ENCODE measurements at regions not wholly inside any gene's neighbourhood (a gene's known extent, or its start where the extent isn't known, plus 50 kb on each side); places are given as distances from the start of the nearest gene placed in this dataset.

- Histone ChIP-seq H3K4me1 (ENCODE audit: control insufficient read depth in 1 of 2, insufficient read depth in 2 of 2, low read length in 2 of 2) (no peaks in the 10 kb centered on the region), H3K4me3 (ENCODE audit: low read depth in 1 of 2, low read length in 2 of 2) (no peak overlapping the region), H3K27ac (ENCODE audit: low read depth, low read length) (no peak overlapping the region)
Measured at GRCh38 chr9:115632391-115632790, 514.4 kb upstream of the TNC start.

GRCh38 chr9:115633104-115633503, 515.1 kb upstream of the TNC start:
- Histone ChIP-seq H3K9me3 (ENCODE audit: control insufficient read depth in 1 of 2, low read length in 2 of 2) (no peaks in the 10 kb centered on the region), H3K27me3 (ENCODE audit: control insufficient read depth in 1 of 2, insufficient read depth in 2 of 2, low read length in 2 of 2) (no peaks in the 10 kb centered on the region), H3K27ac (ENCODE audit: low read depth, low read length) (no peak overlapping the region), H3K4me1 (ENCODE audit: control insufficient read depth in 1 of 2, insufficient read depth in 2 of 2, low read length in 2 of 2) (no peaks in the 10 kb centered on the region), H3K4me3 (ENCODE audit: low read depth in 1 of 2, low read length in 2 of 2) (no peak overlapping the region), H3K36me3 (ENCODE audit: control insufficient read depth in 1 of 2, insufficient read depth in 2 of 2, low read length in 2 of 2) (no peaks in the 10 kb centered on the region), H3K9ac (ENCODE audit: low read depth in 1 of 2, low read length in 2 of 2) (no peak overlapping the region)

More at GRCh38 chr9:115632391-115632790, 514.4 kb upstream of the TNC start:
- Histone ChIP-seq H3K27me3 (ENCODE audit: control insufficient read depth in 1 of 2, insufficient read depth in 2 of 2, low read length in 2 of 2) (no peaks in the 10 kb centered on the region), H3K36me3 (ENCODE audit: control insufficient read depth in 1 of 2, insufficient read depth in 2 of 2, low read length in 2 of 2) (no peaks in the 10 kb centered on the region), H3K9me3 (ENCODE audit: control insufficient read depth in 1 of 2, low read length in 2 of 2) (no peaks in the 10 kb centered on the region), H3K9ac (ENCODE audit: low read depth in 1 of 2, low read length in 2 of 2) (no peak overlapping the region)

- H3K27ac ChIP-seq (ENCODE audit: low read depth, low read length) = no peak overlapping the region
- no peak overlapping the region for H3K4me3 ChIP-seq (ENCODE audit: low read depth in 1 of 2, low read length in 2 of 2)
- H3K36me3 ChIP-seq (ENCODE audit: control insufficient read depth in 1 of 2, insufficient read depth in 2 of 2, low read length in 2 of 2) = no peaks in the 10 kb centered on the region
- no peaks in the 10 kb centered on the region for H3K9me3 ChIP-seq (ENCODE audit: control insufficient read depth in 1 of 2, low read length in 2 of 2)
- no peak overlapping the region for H3K9ac ChIP-seq (ENCODE audit: low read depth in 1 of 2, low read length in 2 of 2)
- H3K27me3 ChIP-seq (ENCODE audit: control insufficient read depth in 1 of 2, insufficient read depth in 2 of 2, low read length in 2 of 2) = no peaks in the 10 kb centered on the region
- H3K4me1 ChIP-seq (ENCODE audit: control insufficient read depth in 1 of 2, insufficient read depth in 2 of 2, low read length in 2 of 2) = no peaks in the 10 kb centered on the region
Measured at GRCh38 chr9:115635680-115636383, 517.8 kb upstream of the PAPPA start.

GRCh38 chr9:115636596-115636995, 517.0 kb upstream of the PAPPA start:
- H3K4me1 ChIP-seq (ENCODE audit: control insufficient read depth in 1 of 2, insufficient read depth in 2 of 2, low read length in 2 of 2) = no peaks in the 10 kb centered on the region
- no peaks in the 10 kb centered on the region for H3K9me3 ChIP-seq (ENCODE audit: control insufficient read depth in 1 of 2, low read length in 2 of 2)
- no peaks in the 10 kb centered on the region for H3K36me3 ChIP-seq (ENCODE audit: control insufficient read depth in 1 of 2, insufficient read depth in 2 of 2, low read length in 2 of 2)
- H3K4me3 ChIP-seq (ENCODE audit: low read depth in 1 of 2, low read length in 2 of 2) = no peak overlapping the region
- no peaks in the 10 kb centered on the region for H3K27me3 ChIP-seq (ENCODE audit: control insufficient read depth in 1 of 2, insufficient read depth in 2 of 2, low read length in 2 of 2)
- no peak overlapping the region for H3K9ac ChIP-seq (ENCODE audit: low read depth in 1 of 2, low read length in 2 of 2)
- H3K27ac ChIP-seq (ENCODE audit: low read depth, low read length) = no peak overlapping the region

GRCh38 chr9:115637661-115638060, 515.9 kb upstream of the PAPPA start:
- Histone ChIP-seq H3K27ac (ENCODE audit: low read depth, low read length) (no peak overlapping the region), H3K4me1 (ENCODE audit: control insufficient read depth in 1 of 2, insufficient read depth in 2 of 2, low read length in 2 of 2) (no peaks in the 10 kb centered on the region), H3K4me3 (ENCODE audit: low read depth in 1 of 2, low read length in 2 of 2) (no peak overlapping the region), H3K9ac (ENCODE audit: low read depth in 1 of 2, low read length in 2 of 2) (no peak overlapping the region), H3K36me3 (ENCODE audit: control insufficient read depth in 1 of 2, insufficient read depth in 2 of 2, low read length in 2 of 2) (no peaks in the 10 kb centered on the region), H3K27me3 (ENCODE audit: control insufficient read depth in 1 of 2, insufficient read depth in 2 of 2, low read length in 2 of 2) (no peaks in the 10 kb centered on the region), H3K9me3 (ENCODE audit: control insufficient read depth in 1 of 2, low read length in 2 of 2) (no peaks in the 10 kb centered on the region)

- Histone ChIP-seq H3K9ac (ENCODE audit: low read depth in 1 of 2, low read length in 2 of 2) (no peak overlapping the region), H3K36me3 (ENCODE audit: control insufficient read depth in 1 of 2, insufficient read depth in 2 of 2, low read length in 2 of 2) (no peaks in the 10 kb centered on the region), H3K9me3 (ENCODE audit: control insufficient read depth in 1 of 2, low read length in 2 of 2) (no peaks in the 10 kb centered on the region), H3K27me3 (ENCODE audit: control insufficient read depth in 1 of 2, insufficient read depth in 2 of 2, low read length in 2 of 2) (no peaks in the 10 kb centered on the region), H3K27ac (ENCODE audit: low read depth, low read length) (no peak overlapping the region), H3K4me1 (ENCODE audit: control insufficient read depth in 1 of 2, insufficient read depth in 2 of 2, low read length in 2 of 2) (no peaks in the 10 kb centered on the region), H3K4me3 (ENCODE audit: low read depth in 1 of 2, low read length in 2 of 2) (no peak overlapping the region)
Measured at GRCh38 chr9:115640887-115641286, 512.7 kb upstream of the PAPPA start.

GRCh38 chr9:115642285-115642684, 511.3 kb upstream of the PAPPA start:
- Histone ChIP-seq H3K9me3 (ENCODE audit: control insufficient read depth in 1 of 2, low read length in 2 of 2) (no peaks in the 10 kb centered on the region), H3K36me3 (ENCODE audit: control insufficient read depth in 1 of 2, insufficient read depth in 2 of 2, low read length in 2 of 2) (no peaks in the 10 kb centered on the region), H3K27ac (ENCODE audit: low read depth, low read length) (no peak overlapping the region), H3K4me1 (ENCODE audit: control insufficient read depth in 1 of 2, insufficient read depth in 2 of 2, low read length in 2 of 2) (no peaks in the 10 kb centered on the region), H3K4me3 (ENCODE audit: low read depth in 1 of 2, low read length in 2 of 2) (no peak overlapping the region), H3K9ac (ENCODE audit: low read depth in 1 of 2, low read length in 2 of 2) (no peak overlapping the region), H3K27me3 (ENCODE audit: control insufficient read depth in 1 of 2, insufficient read depth in 2 of 2, low read length in 2 of 2) (no peaks in the 10 kb centered on the region)

- Histone ChIP-seq H3K4me3 (ENCODE audit: low read depth in 1 of 2, low read length in 2 of 2) (no peak overlapping the region), H3K4me1 (ENCODE audit: control insufficient read depth in 1 of 2, insufficient read depth in 2 of 2, low read length in 2 of 2) (no peaks in the 10 kb centered on the region), H3K36me3 (ENCODE audit: control insufficient read depth in 1 of 2, insufficient read depth in 2 of 2, low read length in 2 of 2) (no peaks in the 10 kb centered on the region), H3K9ac (ENCODE audit: low read depth in 1 of 2, low read length in 2 of 2) (no peak overlapping the region), H3K27ac (ENCODE audit: low read depth, low read length) (no peak overlapping the region), H3K27me3 (ENCODE audit: control insufficient read depth in 1 of 2, insufficient read depth in 2 of 2, low read length in 2 of 2) (no peaks in the 10 kb centered on the region), H3K9me3 (ENCODE audit: control insufficient read depth in 1 of 2, low read length in 2 of 2) (no peaks in the 10 kb centered on the region)
Measured at GRCh38 chr9:115643948-115644727, 509.5 kb upstream of the PAPPA start.

- Histone ChIP-seq H3K4me3 (ENCODE audit: low read depth in 1 of 2, low read length in 2 of 2) (no peak overlapping the region), H3K27me3 (ENCODE audit: control insufficient read depth in 1 of 2, insufficient read depth in 2 of 2, low read length in 2 of 2) (no peaks in the 10 kb centered on the region), H3K9me3 (ENCODE audit: control insufficient read depth in 1 of 2, low read length in 2 of 2) (no peaks in the 10 kb centered on the region), H3K9ac (ENCODE audit: low read depth in 1 of 2, low read length in 2 of 2) (no peak overlapping the region), H3K4me1 (ENCODE audit: control insufficient read depth in 1 of 2, insufficient read depth in 2 of 2, low read length in 2 of 2) (peaks cover 0 to 3% of the 10 kb centered on the region in 2 donors), H3K27ac (ENCODE audit: low read depth, low read length) (peak overlapping the region; percentile 17), H3K36me3 (ENCODE audit: control insufficient read depth in 1 of 2, insufficient read depth in 2 of 2, low read length in 2 of 2) (no peaks in the 10 kb centered on the region)
Measured at GRCh38 chr9:115649991-115650472, 503.6 kb upstream of the PAPPA start.

GRCh38 chr9:115650768-115651167, 502.8 kb upstream of the PAPPA start:
- Histone ChIP-seq H3K36me3 (ENCODE audit: control insufficient read depth in 1 of 2, insufficient read depth in 2 of 2, low read length in 2 of 2) (no peaks in the 10 kb centered on the region), H3K27me3 (ENCODE audit: control insufficient read depth in 1 of 2, insufficient read depth in 2 of 2, low read length in 2 of 2) (no peaks in the 10 kb centered on the region), H3K9ac (ENCODE audit: low read depth in 1 of 2, low read length in 2 of 2) (no peak overlapping the region), H3K9me3 (ENCODE audit: control insufficient read depth in 1 of 2, low read length in 2 of 2) (no peaks in the 10 kb centered on the region), H3K4me1 (ENCODE audit: control insufficient read depth in 1 of 2, insufficient read depth in 2 of 2, low read length in 2 of 2) (peaks cover 0 to 3% of the 10 kb centered on the region in 2 donors), H3K27ac (ENCODE audit: low read depth, low read length) (peak overlapping the region; percentile 17), H3K4me3 (ENCODE audit: low read depth in 1 of 2, low read length in 2 of 2) (no peak overlapping the region)
